Nephron (organoid): ENCODE measurements at regions not wholly inside any gene's neighbourhood (a gene's known extent, or its start where the extent isn't known, plus 50 kb on each side); places are given as distances from the start of the nearest gene placed in this dataset.
"Not testable (repeated sequence)": the region's sequence is repeated elsewhere in the genome, so short reads cannot be mapped to it uniquely, and the experiment has no call there.

Experiments
- H3K27ac Mint-ChIP-seq, 3 experiments: 2 replicates each; pipeline ENCODE4 v1.8.0; 2020; ENCODE audit warnings: mixed read lengths in 3 of 3, mild to moderate bottlenecking in 2 of 3, moderate library complexity in 1 of 3
- H3K27me3 Mint-ChIP-seq: 2 replicates; pipeline ENCODE4 v1.8.0; 2021; ENCODE audit warnings: low read depth, mild to moderate bottlenecking, moderate library complexity, mixed read lengths
- H3K36me3 Mint-ChIP-seq: 2 replicates; pipeline ENCODE4 v1.8.0; 2020; ENCODE audit warnings: low read depth, mixed read lengths
- H3K4me1 Mint-ChIP-seq: 2 replicates; pipeline ENCODE4 v1.8.0; 2020; ENCODE audit warnings: mixed read lengths
- H3K4me3 Mint-ChIP-seq, 3 experiments: 2 replicates each; pipeline ENCODE4 v1.8.0; 2020; ENCODE audit warnings: mild to moderate bottlenecking in 3 of 3, mixed read lengths in 3 of 3, moderate library complexity in 2 of 3
- H3K9me3 Mint-ChIP-seq: 2 replicates; pipeline ENCODE4 v1.8.0; 2020; ENCODE audit warnings: mixed read lengths
- CTCF ChIP-seq, 3 experiments: fragments of 200-600 bp; sonication (generic); IDR thresholded peaks; one replicate each; pipeline ENCODE4 v1.5.0; 2021; ENCODE audit warnings: antibody characterized with exemption in 3 of 3; ENCODE audit not compliant: unreplicated experiment in 3 of 3

- H3K36me3 Mint-ChIP-seq: no peaks in the 10 kb centered on the region
- H3K9me3 Mint-ChIP-seq: no peaks in the 10 kb centered on the region
- peaks cover 10% of the 10 kb centered on the region for H3K4me1 Mint-ChIP-seq
- H3K4me3 Mint-ChIP-seq: no peak overlapping the region
- no peak overlapping the region for H3K27ac Mint-ChIP-seq
- TF ChIP-seq CTCF (IDR thresholded peaks at IDR 0.05; ENCODE audit: unreplicated experiment in 3 of 3): no peak
- H3K27me3 Mint-ChIP-seq: peaks cover 12% of the 10 kb centered on the region
Measured at GRCh38 chr1:55522982-55523381, 307.8 kb upstream of the USP24 start.

GRCh38 chr1:55522353-55522903 is 307.3 kb upstream of the USP24 start:
- peaks cover 18% of the 10 kb centered on the region for H3K27me3 Mint-ChIP-seq
- no peaks in the 10 kb centered on the region for H3K9me3 Mint-ChIP-seq
- no peak for TF ChIP-seq CTCF (IDR thresholded peaks at IDR 0.05; ENCODE audit: unreplicated experiment in 3 of 3)
- H3K27ac Mint-ChIP-seq: no peak overlapping the region
- peaks cover 10% of the 10 kb centered on the region for H3K4me1 Mint-ChIP-seq
- H3K36me3 Mint-ChIP-seq: no peaks in the 10 kb centered on the region
- no peak overlapping the region for H3K4me3 Mint-ChIP-seq

- TF ChIP-seq CTCF (IDR thresholded peaks at IDR 0.05; ENCODE audit: unreplicated experiment in 3 of 3): no peak
- no peak overlapping the region for H3K27ac Mint-ChIP-seq
- H3K4me3 Mint-ChIP-seq: no peak overlapping the region
- H3K9me3 Mint-ChIP-seq: no peaks in the 10 kb centered on the region
- H3K4me1 Mint-ChIP-seq: peaks cover 10% of the 10 kb centered on the region
- H3K36me3 Mint-ChIP-seq: no peaks in the 10 kb centered on the region
- H3K27me3 Mint-ChIP-seq: peaks cover 20% of the 10 kb centered on the region
Measured at GRCh38 chr1:55520861-55521260, 305.7 kb upstream of the USP24 start.

- Mint-ChIP-seq H3K4me1 (peaks cover 14% of the 10 kb centered on the region), H3K27ac (no peak overlapping the region), H3K4me3 (no peak overlapping the region), H3K36me3 (no peaks in the 10 kb centered on the region), H3K27me3 (peaks cover 22% of the 10 kb centered on the region), H3K9me3 (no peaks in the 10 kb centered on the region)
- no peak for TF ChIP-seq CTCF (IDR thresholded peaks at IDR 0.05; ENCODE audit: unreplicated experiment in 3 of 3)
Measured at GRCh38 chr1:55519937-55520683, 304.9 kb upstream of the USP24 start.

- TF ChIP-seq CTCF (IDR thresholded peaks at IDR 0.05; ENCODE audit: unreplicated experiment in 3 of 3): no peak
- no peak overlapping the region for H3K4me3 Mint-ChIP-seq
- H3K27ac Mint-ChIP-seq: no peak overlapping the region
- H3K4me1 Mint-ChIP-seq: peaks cover 23% of the 10 kb centered on the region
- H3K27me3 Mint-ChIP-seq: peaks cover 22% of the 10 kb centered on the region
- H3K36me3 Mint-ChIP-seq: no peaks in the 10 kb centered on the region
- H3K9me3 Mint-ChIP-seq: peaks cover under 1% of the 10 kb centered on the region
Measured at GRCh38 chr1:55519276-55519675, 304.1 kb upstream of the USP24 start.

GRCh38 chr1:55517036-55517435 is 301.9 kb upstream of the USP24 start:
- no peaks in the 10 kb centered on the region for H3K36me3 Mint-ChIP-seq
- peaks cover 2% of the 10 kb centered on the region for H3K9me3 Mint-ChIP-seq
- peaks cover 20% of the 10 kb centered on the region for H3K4me1 Mint-ChIP-seq
- peaks cover 22% of the 10 kb centered on the region for H3K27me3 Mint-ChIP-seq
- TF ChIP-seq CTCF (IDR thresholded peaks at IDR 0.05; ENCODE audit: unreplicated experiment in 3 of 3): no peak
- no peak overlapping the region for H3K4me3 Mint-ChIP-seq
- no peak overlapping the region for H3K27ac Mint-ChIP-seq

- Mint-ChIP-seq H3K27me3 (peaks cover 22% of the 10 kb centered on the region), H3K27ac (peak overlapping the region; percentile 25 to 64 (median 41)), H3K4me1 (peaks cover 20% of the 10 kb centered on the region)
- not testable (repeated sequence) for H3K9me3 Mint-ChIP-seq, H3K36me3 Mint-ChIP-seq, H3K4me3 Mint-ChIP-seq
Measured at GRCh38 chr1:55514571-55514970, 299.4 kb upstream of the USP24 start.
